GM11168 (cell line): ENCODE measurements at regions not wholly inside any gene's neighbourhood (a gene's known extent, or its start where the extent isn't known, plus 50 kb on each side); places are given as distances from the start of the nearest gene placed in this dataset.
"Not testable (repeated sequence)": the region's sequence is repeated elsewhere in the genome, so short reads cannot be mapped to it uniquely, and the experiment has no call there.

Experiments used
- in situ Hi-C: fragments of 300-500 bp; cut with MboI; formaldehyde crosslinking; loops from one replicate; pipeline ENCODE4 v1.12.0; 2022; ENCODE audit warnings: low sequenced_read_pairs; ENCODE audit not compliant: unreplicated experiment

GRCh38 chr4:147138171-147138570 is 192.5 kb upstream of the TTC29 start:
- in situ Hi-C loops, result no loop called here

- in situ Hi-C loops, result no loop called here
These were observed 194.0 kb upstream of the TTC29 start for GRCh38 chr4:147139455-147140198.

- in situ Hi-C loops, result loop anchor here (10.0 kb wide), 1 partner anchor 423 kb away; no protein-coding TSS in a partner anchor
These were observed 206.1 kb upstream of the TTC29 start for GRCh38 chr4:147151763-147152162.

GRCh38 chr4:147157860-147158701 is 212.4 kb upstream of the TTC29 start:
- in situ Hi-C loops, result loop anchor here (10.0 kb wide), 1 partner anchor 417 kb away; no protein-coding TSS in a partner anchor

GRCh38 chr4:147160908-147161513 is 215.3 kb upstream of the TTC29 start:
- in situ Hi-C loops, result no loop called here

GRCh38 chr4:147163311-147163710 is 217.6 kb upstream of the TTC29 start:
- in situ Hi-C loops, result no loop called here

- in situ Hi-C loops, result not testable (repeated sequence)
These were observed 222.5 kb upstream of the TTC29 start for GRCh38 chr4:147168200-147168599.

GRCh38 chr4:147173322-147173721 is 227.7 kb upstream of the TTC29 start:
- in situ Hi-C loops, result no loop called here

- in situ Hi-C loops, result no loop called here
These were observed 228.3 kb upstream of the TTC29 start for GRCh38 chr4:147173797-147174432.

GRCh38 chr4:147174591-147174990 is 228.9 kb upstream of the TTC29 start:
- in situ Hi-C loops, result no loop called here

GRCh38 chr4:147175460-147176025 is 229.9 kb upstream of the TTC29 start:
- in situ Hi-C loops, result no loop called here

GRCh38 chr4:147182041-147182440 is 236.4 kb upstream of the TTC29 start:
- in situ Hi-C loops, result no loop called here

- in situ Hi-C loops, result no loop called here
These were observed 247.0 kb upstream of the TTC29 start for GRCh38 chr4:147192679-147193078.

- in situ Hi-C loops, result no loop called here
These were observed 248.4 kb upstream of the TTC29 start for GRCh38 chr4:147194114-147194513.

GRCh38 chr4:147194604-147195003 is 248.9 kb upstream of the TTC29 start:
- in situ Hi-C loops, result no loop called here

- in situ Hi-C loops, result no loop called here
These were observed 249.7 kb upstream of the TTC29 start for GRCh38 chr4:147195386-147195785.

- in situ Hi-C loops, result no loop called here
These were observed 252.9 kb upstream of the TTC29 start for GRCh38 chr4:147198411-147199051.

GRCh38 chr4:147201016-147201415 is 255.4 kb upstream of the TTC29 start:
- in situ Hi-C loops, result no loop called here

GRCh38 chr4:147206807-147207206 is 261.1 kb upstream of the TTC29 start:
- in situ Hi-C loops, result no loop called here

- in situ Hi-C loops, result no loop called here
These were observed 262.2 kb upstream of the TTC29 start for GRCh38 chr4:147207911-147208310.
